Activated CD4-positive, alpha-beta memory T cell treated with anti-CD3 and anti-CD28 coated beads, Interleukin-2, amount 10 ng/mL, durations not matched to agents 7 days and 5 days (primary cell): ENCODE measurements at regions not wholly inside any gene's neighbourhood (a gene's known extent, or its start where the extent isn't known, plus 50 kb on each side); places are given as distances from the start of the nearest gene placed in this dataset.

ENCODE experiments used
- CTCF ChIA-PET: fragments of 350-600 bp; sonication (Branson Sonifier 250); formaldehyde crosslinking; loops from one replicate; lab custom pipeline; 2021; ENCODE audit warnings: antibody characterized with exemption, inconsistent platforms; lab: Charles Lee
- POLR2A ChIA-PET: fragments of 350-600 bp; sonication (Branson Sonifier 250); formaldehyde crosslinking; loops from one replicate; lab custom pipeline; 2021; ENCODE audit warnings: antibody characterized with exemption; lab: Charles Lee
- DNase-seq: peaks from one replicate; pipeline ENCODE4 v3.0.0-alpha.2; 2020
- H3K27ac Mint-ChIP-seq: one replicate; pipeline ENCODE4 v1.8.0; 2021; ENCODE audit warnings: mild to moderate bottlenecking, mixed read lengths
- H3K27me3 Mint-ChIP-seq: one replicate; pipeline ENCODE4 v1.8.0; 2021; ENCODE audit warnings: mixed read lengths
- H3K36me3 Mint-ChIP-seq: one replicate; pipeline ENCODE4 v1.8.0; 2021; ENCODE audit warnings: low read depth, mixed read lengths
- H3K4me1 Mint-ChIP-seq: one replicate; pipeline ENCODE4 v1.8.0; 2021; ENCODE audit warnings: mixed read lengths
- H3K4me3 Mint-ChIP-seq: one replicate; pipeline ENCODE4 v1.8.0; 2021; ENCODE audit warnings: mild to moderate bottlenecking, mixed read lengths
- H3K9me3 Mint-ChIP-seq: one replicate; pipeline ENCODE4 v1.8.0; 2021; ENCODE audit warnings: mixed read lengths

- Mint-ChIP-seq H3K4me3 (no peak overlapping the region), H3K27ac (no peak overlapping the region), H3K36me3 (no peaks in the 10 kb centered on the region), H3K4me1 (no peaks in the 10 kb centered on the region), H3K9me3 (no peaks in the 10 kb centered on the region), H3K27me3 (no peaks in the 10 kb centered on the region)
- ChIA-PET CTCF (no interaction called here), POLR2A (no interaction called here)
- DNase-seq: no peak
These were observed 265.1 kb downstream of the PSAT1 start for GRCh38 chr9:78562021-78562420.

- no peaks in the 10 kb centered on the region for H3K36me3 Mint-ChIP-seq
- H3K4me3 Mint-ChIP-seq: no peak overlapping the region
These were observed 266.3 kb downstream of the PSAT1 start for GRCh38 chr9:78563269-78563668.

DNA sequence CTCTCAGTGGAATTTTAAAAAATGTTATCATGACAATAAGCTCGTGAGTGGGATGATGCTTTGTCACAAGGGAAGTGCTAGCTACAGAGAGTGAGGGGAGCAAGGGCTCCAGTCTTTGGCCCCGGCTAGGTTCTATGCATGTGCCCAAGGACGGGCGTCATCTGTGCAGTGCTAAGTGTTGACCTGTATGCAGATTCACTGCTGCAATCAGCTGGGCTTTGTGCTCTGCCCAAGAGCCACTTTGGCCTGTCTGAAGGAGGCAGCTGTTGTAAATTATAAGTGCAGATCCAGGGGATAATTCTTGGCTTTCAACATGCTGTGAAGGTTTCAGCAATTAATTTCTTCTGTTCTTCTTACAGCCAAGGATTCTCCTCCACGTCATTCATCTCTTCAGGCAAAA lies 268.6 kb downstream of the PSAT1 start:
- ChIA-PET POLR2A (no interaction called here), CTCF (no interaction called here)
- H3K27ac Mint-ChIP-seq: no peak overlapping the region
- no peaks in the 10 kb centered on the region for H3K9me3 Mint-ChIP-seq
- H3K27me3 Mint-ChIP-seq: no peaks in the 10 kb centered on the region
- no peak overlapping the region for H3K4me3 Mint-ChIP-seq
- no peak for DNase-seq
- H3K36me3 Mint-ChIP-seq: no peaks in the 10 kb centered on the region
- H3K4me1 Mint-ChIP-seq: no peaks in the 10 kb centered on the region

More at GRCh38 chr9:78563269-78563668, 266.3 kb downstream of the PSAT1 start:
- CTCF ChIA-PET: no interaction called here
- Mint-ChIP-seq H3K4me1 (no peaks in the 10 kb centered on the region), H3K27ac (no peak overlapping the region), H3K9me3 (no peaks in the 10 kb centered on the region), H3K27me3 (no peaks in the 10 kb centered on the region)
- POLR2A ChIA-PET: no interaction called here
- DNase-seq: no peak

- no peaks in the 10 kb centered on the region for H3K4me1 Mint-ChIP-seq
- no peaks in the 10 kb centered on the region for H3K36me3 Mint-ChIP-seq
- no peak overlapping the region for H3K4me3 Mint-ChIP-seq
- POLR2A ChIA-PET: no interaction called here
- CTCF ChIA-PET: no interaction called here
- DNase-seq: no peak
- H3K9me3 Mint-ChIP-seq: no peaks in the 10 kb centered on the region
- no peaks in the 10 kb centered on the region for H3K27me3 Mint-ChIP-seq
- no peak overlapping the region for H3K27ac Mint-ChIP-seq
These were observed 269.6 kb downstream of the PSAT1 start for GRCh38 chr9:78566521-78566920.

GRCh38 chr9:78566948-78567675 lies 270.2 kb downstream of the PSAT1 start:
- Mint-ChIP-seq H3K27me3 (no peaks in the 10 kb centered on the region), H3K36me3 (no peaks in the 10 kb centered on the region), H3K9me3 (no peaks in the 10 kb centered on the region), H3K27ac (no peak overlapping the region), H3K4me1 (no peaks in the 10 kb centered on the region), H3K4me3 (no peak overlapping the region)
- no peak for DNase-seq
- ChIA-PET CTCF (no interaction called here), POLR2A (no interaction called here)

GRCh38 chr9:78567693-78568092 lies 270.8 kb downstream of the PSAT1 start:
- H3K27me3 Mint-ChIP-seq: no peaks in the 10 kb centered on the region
- no peak overlapping the region for H3K4me3 Mint-ChIP-seq
- H3K9me3 Mint-ChIP-seq: no peaks in the 10 kb centered on the region
- POLR2A ChIA-PET: no interaction called here
- CTCF ChIA-PET: no interaction called here
- DNase-seq: no peak
- H3K4me1 Mint-ChIP-seq: no peaks in the 10 kb centered on the region
- no peaks in the 10 kb centered on the region for H3K36me3 Mint-ChIP-seq
- no peak overlapping the region for H3K27ac Mint-ChIP-seq

GRCh38 chr9:78568774-78569173 lies 271.8 kb downstream of the PSAT1 start:
- H3K9me3 Mint-ChIP-seq: no peaks in the 10 kb centered on the region
- H3K4me1 Mint-ChIP-seq: no peaks in the 10 kb centered on the region
- DNase-seq: no peak
- CTCF ChIA-PET: no interaction called here
- no peaks in the 10 kb centered on the region for H3K36me3 Mint-ChIP-seq
- POLR2A ChIA-PET: no interaction called here
- no peak overlapping the region for H3K4me3 Mint-ChIP-seq
- no peak overlapping the region for H3K27ac Mint-ChIP-seq
- no peaks in the 10 kb centered on the region for H3K27me3 Mint-ChIP-seq

DNA sequence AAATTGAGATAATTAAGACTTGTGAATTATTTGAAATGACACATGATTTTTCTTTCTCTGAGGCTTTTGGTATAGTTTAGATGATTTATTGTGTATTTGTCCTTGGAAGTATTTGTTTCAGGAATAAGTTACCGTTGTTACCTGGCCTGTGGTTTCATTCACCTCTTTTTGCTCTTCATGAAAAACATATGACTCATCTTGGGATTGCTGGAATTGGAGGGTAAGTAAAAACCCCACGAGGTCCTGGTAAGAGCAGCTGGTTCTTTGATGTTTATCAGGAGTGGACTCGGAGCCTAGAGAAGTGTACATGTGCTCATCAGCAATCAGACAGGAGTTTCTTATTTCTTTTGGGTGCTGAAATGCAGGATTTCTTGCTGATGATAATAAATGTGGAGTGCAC lies 275.3 kb downstream of the PSAT1 start:
- Mint-ChIP-seq H3K9me3 (no peaks in the 10 kb centered on the region), H3K27ac (no peak overlapping the region), H3K4me3 (no peak overlapping the region), H3K36me3 (no peaks in the 10 kb centered on the region), H3K4me1 (no peaks in the 10 kb centered on the region), H3K27me3 (no peaks in the 10 kb centered on the region)
- POLR2A ChIA-PET: no interaction called here
- no peak for DNase-seq
- CTCF ChIA-PET: no interaction called here

DNA sequence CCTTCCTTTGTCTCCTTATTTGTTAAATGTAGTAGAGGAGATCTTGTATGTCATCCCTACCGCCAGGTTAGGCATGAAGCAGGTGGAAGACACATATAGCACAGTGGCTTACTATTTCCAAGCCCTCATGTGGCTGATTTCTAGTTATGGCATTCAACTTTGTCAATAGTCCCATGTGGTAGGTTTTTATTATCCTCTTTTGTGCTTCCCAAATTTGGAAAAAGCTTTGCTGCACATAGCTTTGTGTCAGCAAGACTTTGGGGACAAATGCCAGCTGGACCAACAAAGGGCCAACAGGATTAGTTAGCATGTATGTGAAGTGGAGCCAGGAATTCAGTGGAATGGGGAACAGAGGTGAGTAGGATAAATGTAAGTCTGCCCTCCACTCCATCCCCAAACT lies 276.3 kb downstream of the PSAT1 start:
- Mint-ChIP-seq H3K27me3 (no peaks in the 10 kb centered on the region), H3K36me3 (no peaks in the 10 kb centered on the region), H3K9me3 (no peaks in the 10 kb centered on the region), H3K4me3 (no peak overlapping the region), H3K4me1 (no peaks in the 10 kb centered on the region), H3K27ac (no peak overlapping the region)
- CTCF ChIA-PET: interaction anchor here (0.6 kb wide), 1 partner anchor 69 kb away, joined by 3 read pairs; no protein-coding TSS in a partner anchor
- POLR2A ChIA-PET: no interaction called here
- DNase-seq: no peak

GRCh38 chr9:78573669-78574068 lies 276.7 kb downstream of the PSAT1 start:
- Mint-ChIP-seq H3K4me3 (no peak overlapping the region), H3K9me3 (no peaks in the 10 kb centered on the region), H3K27ac (no peak overlapping the region), H3K4me1 (no peaks in the 10 kb centered on the region), H3K27me3 (no peaks in the 10 kb centered on the region), H3K36me3 (no peaks in the 10 kb centered on the region)
- no peak for DNase-seq
- POLR2A ChIA-PET: no interaction called here
- CTCF ChIA-PET: no interaction called here

DNA sequence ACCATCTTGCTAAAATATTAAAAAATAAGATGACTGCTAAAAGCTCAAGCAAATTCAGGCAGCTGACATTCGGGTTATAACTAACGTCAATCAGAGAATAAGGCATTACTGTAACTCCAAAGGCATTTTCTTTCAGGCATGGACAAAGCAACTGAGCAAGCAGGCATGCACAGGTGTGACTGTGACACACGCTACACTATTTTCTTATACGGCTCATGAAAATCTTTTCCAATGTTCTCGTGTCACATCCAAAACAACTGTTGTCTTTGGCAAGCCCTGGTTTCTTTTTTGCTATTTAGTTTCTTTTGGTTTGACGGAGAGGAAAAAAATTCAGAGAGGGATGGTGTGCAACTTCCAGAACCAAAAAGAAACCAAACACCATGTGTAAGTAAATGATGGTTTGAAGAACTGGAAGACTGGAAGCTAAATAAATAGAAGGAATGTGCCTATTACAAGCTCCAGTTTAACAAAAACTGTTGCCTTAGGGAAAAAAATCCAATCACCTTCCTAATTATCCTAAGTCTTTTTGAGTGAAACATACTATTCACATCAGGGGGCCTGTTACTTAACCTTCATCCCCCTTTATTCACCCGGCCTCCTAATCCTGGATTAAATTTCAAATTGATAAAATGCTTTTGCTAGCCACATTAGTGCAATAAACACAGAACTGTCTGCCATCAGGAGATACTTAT lies 277.6 kb downstream of the PSAT1 start:
- ChIA-PET POLR2A (no interaction called here), CTCF (no interaction called here)
- no peak for DNase-seq
- no peak overlapping the region for H3K4me3 Mint-ChIP-seq
- no peak overlapping the region for H3K27ac Mint-ChIP-seq
- H3K36me3 Mint-ChIP-seq: no peaks in the 10 kb centered on the region
- no peaks in the 10 kb centered on the region for H3K9me3 Mint-ChIP-seq
- H3K4me1 Mint-ChIP-seq: no peaks in the 10 kb centered on the region
- H3K27me3 Mint-ChIP-seq: no peaks in the 10 kb centered on the region

DNA sequence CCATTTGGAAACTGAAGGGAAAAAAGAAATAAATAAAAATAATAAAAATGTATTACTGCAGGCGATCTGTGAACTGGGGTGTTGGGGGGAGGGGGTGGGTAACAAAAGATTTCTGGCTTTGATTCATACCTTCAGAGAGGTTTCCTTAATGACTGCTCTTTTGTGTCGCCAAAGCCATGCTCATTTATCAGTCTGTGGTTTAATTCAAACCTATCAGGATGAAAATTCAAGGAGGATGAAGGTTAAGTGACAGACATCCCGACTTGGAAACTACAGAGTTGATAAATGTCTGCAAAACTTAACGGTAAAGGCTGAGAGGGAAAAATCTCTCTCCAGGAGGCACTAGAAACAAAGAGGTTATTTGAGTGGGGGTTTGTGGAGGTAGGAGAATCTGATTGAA lies 278.2 kb downstream of the PSAT1 start:
- Mint-ChIP-seq H3K4me1 (no peaks in the 10 kb centered on the region), H3K36me3 (no peaks in the 10 kb centered on the region), H3K4me3 (no peak overlapping the region), H3K27ac (no peak overlapping the region), H3K27me3 (no peaks in the 10 kb centered on the region), H3K9me3 (no peaks in the 10 kb centered on the region)
- DNase-seq: no peak
- POLR2A ChIA-PET: no interaction called here
- CTCF ChIA-PET: no interaction called here

- ChIA-PET CTCF (no interaction called here), POLR2A (no interaction called here)
- Mint-ChIP-seq H3K36me3 (no peaks in the 10 kb centered on the region), H3K27me3 (no peaks in the 10 kb centered on the region), H3K4me3 (no peak overlapping the region), H3K9me3 (no peaks in the 10 kb centered on the region), H3K4me1 (no peaks in the 10 kb centered on the region), H3K27ac (no peak overlapping the region)
- no peak for DNase-seq
These were observed 278.8 kb downstream of the PSAT1 start for GRCh38 chr9:78575771-78576170.
